ENCODE measurements at regions not wholly inside any gene's neighbourhood (a gene's known extent, or its start where the extent isn't known, plus 50 kb on each side); places are given as distances from the start of the nearest gene placed in this dataset.

- WGBS, result 79% methylated on average over 7 of the region's 7 CpGs
- Histone ChIP-seq H3K4me3 (ENCODE audit: low read depth in 1 of 3, low read length in 3 of 3) (no peak overlapping the region), H3K36me3 (ENCODE audit: control insufficient read depth in 4 of 4, insufficient read depth in 3 of 4, low read depth in 1 of 4, low read length in 3 of 4) (no peaks in the 10 kb centered on the region), H3K9ac (ENCODE audit: low read depth in 1 of 2, low read length in 2 of 2) (no peak overlapping the region), H3K27me3 (ENCODE audit: control insufficient read depth in 4 of 4, insufficient read depth in 4 of 4, low read length in 3 of 4) (no peaks in the 10 kb centered on the region), H3K27ac (ENCODE audit: low read depth in 1 of 2, low read length in 2 of 2) (no peak overlapping the region), H3K4me1 (ENCODE audit: control insufficient read depth in 4 of 4, insufficient read depth in 4 of 4, low read length in 3 of 4) (no peaks in the 10 kb centered on the region), H3K9me3 (ENCODE audit: control insufficient read depth in 4 of 4, low read length in 3 of 4) (no peaks in the 10 kb centered on the region)
- DNase-seq (ENCODE audit: low spot score), result no peak
- no peak for TF ChIP-seq NR2F2 (IDR thresholded peaks at IDR 0.05)
- TF ChIP-seq, protein P1, sequence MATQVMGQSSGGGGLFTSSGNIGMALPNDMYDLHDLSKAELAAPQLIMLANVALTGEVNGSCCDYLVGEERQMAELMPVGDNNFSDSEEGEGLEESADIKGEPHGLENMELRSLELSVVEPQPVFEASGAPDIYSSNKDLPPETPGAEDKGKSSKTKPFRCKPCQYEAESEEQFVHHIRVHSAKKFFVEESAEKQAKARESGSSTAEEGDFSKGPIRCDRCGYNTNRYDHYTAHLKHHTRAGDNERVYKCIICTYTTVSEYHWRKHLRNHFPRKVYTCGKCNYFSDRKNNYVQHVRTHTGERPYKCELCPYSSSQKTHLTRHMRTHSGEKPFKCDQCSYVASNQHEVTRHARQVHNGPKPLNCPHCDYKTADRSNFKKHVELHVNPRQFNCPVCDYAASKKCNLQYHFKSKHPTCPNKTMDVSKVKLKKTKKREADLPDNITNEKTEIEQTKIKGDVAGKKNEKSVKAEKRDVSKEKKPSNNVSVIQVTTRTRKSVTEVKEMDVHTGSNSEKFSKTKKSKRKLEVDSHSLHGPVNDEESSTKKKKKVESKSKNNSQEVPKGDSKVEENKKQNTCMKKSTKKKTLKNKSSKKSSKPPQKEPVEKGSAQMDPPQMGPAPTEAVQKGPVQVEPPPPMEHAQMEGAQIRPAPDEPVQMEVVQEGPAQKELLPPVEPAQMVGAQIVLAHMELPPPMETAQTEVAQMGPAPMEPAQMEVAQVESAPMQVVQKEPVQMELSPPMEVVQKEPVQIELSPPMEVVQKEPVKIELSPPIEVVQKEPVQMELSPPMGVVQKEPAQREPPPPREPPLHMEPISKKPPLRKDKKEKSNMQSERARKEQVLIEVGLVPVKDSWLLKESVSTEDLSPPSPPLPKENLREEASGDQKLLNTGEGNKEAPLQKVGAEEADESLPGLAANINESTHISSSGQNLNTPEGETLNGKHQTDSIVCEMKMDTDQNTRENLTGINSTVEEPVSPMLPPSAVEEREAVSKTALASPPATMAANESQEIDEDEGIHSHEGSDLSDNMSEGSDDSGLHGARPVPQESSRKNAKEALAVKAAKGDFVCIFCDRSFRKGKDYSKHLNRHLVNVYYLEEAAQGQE (IDR thresholded peaks at IDR 0.05), result no peak
- TF ChIP-seq EGR1 (IDR thresholded peaks at IDR 0.05; ENCODE audit: low read depth in 2 of 2), result no peak
- TF ChIP-seq YY1 (IDR thresholded peaks at IDR 0.05), result no peak
- TF ChIP-seq HNF4G (IDR thresholded peaks at IDR 0.05), result no peak
- TF ChIP-seq, protein P2, sequence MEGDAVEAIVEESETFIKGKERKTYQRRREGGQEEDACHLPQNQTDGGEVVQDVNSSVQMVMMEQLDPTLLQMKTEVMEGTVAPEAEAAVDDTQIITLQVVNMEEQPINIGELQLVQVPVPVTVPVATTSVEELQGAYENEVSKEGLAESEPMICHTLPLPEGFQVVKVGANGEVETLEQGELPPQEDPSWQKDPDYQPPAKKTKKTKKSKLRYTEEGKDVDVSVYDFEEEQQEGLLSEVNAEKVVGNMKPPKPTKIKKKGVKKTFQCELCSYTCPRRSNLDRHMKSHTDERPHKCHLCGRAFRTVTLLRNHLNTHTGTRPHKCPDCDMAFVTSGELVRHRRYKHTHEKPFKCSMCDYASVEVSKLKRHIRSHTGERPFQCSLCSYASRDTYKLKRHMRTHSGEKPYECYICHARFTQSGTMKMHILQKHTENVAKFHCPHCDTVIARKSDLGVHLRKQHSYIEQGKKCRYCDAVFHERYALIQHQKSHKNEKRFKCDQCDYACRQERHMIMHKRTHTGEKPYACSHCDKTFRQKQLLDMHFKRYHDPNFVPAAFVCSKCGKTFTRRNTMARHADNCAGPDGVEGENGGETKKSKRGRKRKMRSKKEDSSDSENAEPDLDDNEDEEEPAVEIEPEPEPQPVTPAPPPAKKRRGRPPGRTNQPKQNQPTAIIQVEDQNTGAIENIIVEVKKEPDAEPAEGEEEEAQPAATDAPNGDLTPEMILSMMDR (IDR thresholded peaks at IDR 0.05; ENCODE audit: low read depth, low read length, missing input control), result no peak
- TF ChIP-seq MAX (IDR thresholded peaks at IDR 0.05), result no peak
- no peak for TF ChIP-seq JUND (IDR thresholded peaks at IDR 0.05)
- TF ChIP-seq, protein P3, sequence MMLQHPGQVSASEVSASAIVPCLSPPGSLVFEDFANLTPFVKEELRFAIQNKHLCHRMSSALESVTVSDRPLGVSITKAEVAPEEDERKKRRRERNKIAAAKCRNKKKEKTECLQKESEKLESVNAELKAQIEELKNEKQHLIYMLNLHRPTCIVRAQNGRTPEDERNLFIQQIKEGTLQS (IDR thresholded peaks at IDR 0.05), result no peak
- TF ChIP-seq RAD21 (IDR thresholded peaks at IDR 0.05), result no peak
- TF ChIP-seq FOXA2 (IDR thresholded peaks at IDR 0.05), result no peak
- TF ChIP-seq FOXA1 (IDR thresholded peaks at IDR 0.05), result no peak
- no peak for TF ChIP-seq GABPA (IDR thresholded peaks at IDR 0.05 in 1 of 2, conservative IDR thresholded peaks at IDR 0.05 in 1 of 2)
- no peak for TF ChIP-seq RXRA (IDR thresholded peaks at IDR 0.05)
Measured at GRCh38 chr20:40771848-40772511, 82.9 kb upstream of the MAFB start.

GRCh38 chr20:40773376-40773775 is 84.3 kb upstream of the MAFB start:
- Histone ChIP-seq H3K27me3 (ENCODE audit: control insufficient read depth in 4 of 4, insufficient read depth in 4 of 4, low read length in 3 of 4) (no peaks in the 10 kb centered on the region), H3K4me1 (ENCODE audit: control insufficient read depth in 4 of 4, insufficient read depth in 4 of 4, low read length in 3 of 4) (no peaks in the 10 kb centered on the region), H3K4me3 (ENCODE audit: low read depth in 1 of 3, low read length in 3 of 3) (no peak overlapping the region), H3K27ac (ENCODE audit: low read depth in 1 of 2, low read length in 2 of 2) (no peak overlapping the region), H3K9ac (ENCODE audit: low read depth in 1 of 2, low read length in 2 of 2) (no peak overlapping the region), H3K36me3 (ENCODE audit: control insufficient read depth in 4 of 4, insufficient read depth in 3 of 4, low read depth in 1 of 4, low read length in 3 of 4) (no peaks in the 10 kb centered on the region), H3K9me3 (ENCODE audit: control insufficient read depth in 4 of 4, low read length in 3 of 4) (no peaks in the 10 kb centered on the region)
- 78% methylated on average over 3 of the region's 3 CpGs for WGBS
- no peak for DNase-seq (ENCODE audit: low spot score)
- TF ChIP-seq TAF1 (conservative IDR thresholded peaks at IDR 0.05) (no peak), MAX (IDR thresholded peaks at IDR 0.05) (no peak), NR2F2 (IDR thresholded peaks at IDR 0.05) (no peak), FOXA1 (IDR thresholded peaks at IDR 0.05) (no peak), ZBTB33 (IDR thresholded peaks at IDR 0.05) (no peak), EGR1 (IDR thresholded peaks at IDR 0.05; ENCODE audit: low read depth in 2 of 2) (no peak), FOXA2 (IDR thresholded peaks at IDR 0.05) (no peak), RAD21 (IDR thresholded peaks at IDR 0.05) (no peak), YY1 (IDR thresholded peaks at IDR 0.05) (no peak)
- TF ChIP-seq, protein P1 (IDR thresholded peaks at IDR 0.05), result no peak
- TF ChIP-seq, protein P2 (IDR thresholded peaks at IDR 0.05; ENCODE audit: low read depth, low read length, missing input control), result no peak
